Neural cell (in vitro differentiated cells): ENCODE measurements at regions not wholly inside any gene's neighbourhood (a gene's known extent, or its start where the extent isn't known, plus 50 kb on each side); places are given as distances from the start of the nearest gene placed in this dataset.

Source experiments
- H2AFZ ChIP-seq: fragments of 200-600, 300-800 bp; sonication (generic), shearing (Covaris generic); 2 replicates; pipeline ENCODE4 v1.6.0; 2014; ENCODE audit warnings: low read depth, mild to moderate bottlenecking, antibody characterized with exemption, low read length, moderate library complexity
- H3F3A ChIP-seq: fragments of 200-600 bp; shearing (Covaris generic); 2 replicates; pipeline ENCODE4 v1.6.1; 2016; ENCODE audit warnings: mild to moderate bottlenecking, moderate library complexity, mixed read lengths, antibody characterized with exemption, low read length; ENCODE audit not compliant: insufficient read depth, poor library complexity, severe bottlenecking
- H3K27ac ChIP-seq: fragments of 200-600, 300-800 bp; sonication (generic), shearing (Covaris generic); 2 replicates; pipeline ENCODE4 v1.5.1; 2014; ENCODE audit warnings: mild to moderate bottlenecking, low read length, moderate library complexity
- H3K27me3 ChIP-seq: fragments of 300-800, 200-600 bp; sonication (generic), shearing (Covaris generic); 2 replicates; pipeline ENCODE4 v1.6.0; 2014; ENCODE audit warnings: mild to moderate bottlenecking, low read depth, low read length, moderate library complexity; ENCODE audit not compliant: insufficient read depth
- H3K36me3 ChIP-seq: fragments of 300-800, 200-600 bp; sonication (generic), shearing (Covaris generic); 2 replicates; pipeline ENCODE4 v1.5.1; 2014; ENCODE audit warnings: mild to moderate bottlenecking, antibody characterized with exemption, low read length, moderate library complexity; ENCODE audit not compliant: insufficient read depth
- H3K4me2 ChIP-seq: fragments of 300-800, 200-600 bp; sonication (generic), shearing (Covaris generic); 2 replicates; pipeline ENCODE4 v1.6.0; 2014; ENCODE audit warnings: mild to moderate bottlenecking, low read length
- H3K4me3 ChIP-seq: fragments of 300-800, 200-600 bp; sonication (generic), shearing (Covaris generic); 2 replicates; pipeline ENCODE4 v1.5.1; 2014; ENCODE audit warnings: mild to moderate bottlenecking, low read length, moderate library complexity
- H3K79me2 ChIP-seq: fragments of 200-600 bp; shearing (Covaris generic); replicated peaks from 2 replicates; pipeline ENCODE4 v1.6.0; 2014; ENCODE audit warnings: mild to moderate bottlenecking, low read length, moderate library complexity; ENCODE audit not compliant: insufficient read depth
- H3K9ac ChIP-seq: fragments of 300-800, 200-600 bp; sonication (generic), shearing (Covaris generic); 2 replicates; pipeline ENCODE4 v1.6.1; 2016; ENCODE audit warnings: mild to moderate bottlenecking, low read length, mixed read lengths
- H3K9me2 ChIP-seq: fragments of 200-600 bp; shearing (Covaris generic); 2 replicates; pipeline ENCODE4 v1.6.1; 2016; ENCODE audit warnings: mild to moderate bottlenecking, low read length, mixed read lengths; ENCODE audit not compliant: insufficient read depth
- H3K9me3 ChIP-seq: fragments of 200-600, 300-800 bp; sonication (generic), shearing (Covaris generic); 2 replicates; pipeline ENCODE4 v1.6.1; 2016; ENCODE audit warnings: mild to moderate bottlenecking, mixed run types, low read length, moderate library complexity, mixed read lengths
- H4K20me1 ChIP-seq: fragments of 200-600 bp; shearing (Covaris generic); 2 replicates; pipeline ENCODE4 v1.6.1; 2016; ENCODE audit warnings: mild to moderate bottlenecking, mixed run types; ENCODE audit not compliant: insufficient read depth
- CTCF ChIP-seq: fragments of 450-650 bp; IDR thresholded peaks from 2 replicates; pipeline ENCODE4 v1.5.1; 2014; ENCODE audit warnings: antibody characterized with exemption, mild to moderate bottlenecking, moderate library complexity; ENCODE audit not compliant: poor library complexity, severe bottlenecking
- EP300 ChIP-seq: fragments of 450-650 bp; conservative IDR thresholded peaks from 2 replicates; pipeline ENCODE4 v1.6.1; 2014; ENCODE audit warnings: antibody characterized with exemption, mild to moderate bottlenecking, moderate library complexity; ENCODE audit not compliant: poor library complexity, severe bottlenecking
- EZH2 ChIP-seq: fragments of 200-600, 300-800 bp; shearing (Covaris generic), sonication (generic); IDR thresholded peaks from 2 replicates; pipeline ENCODE4 v1.6.1; 2014; ENCODE audit warnings: antibody characterized with exemption, low read length, borderline replicate concordance, mild to moderate bottlenecking; ENCODE audit not compliant: insufficient read depth, poor library complexity, severe bottlenecking
- MXI1 ChIP-seq: fragments of 450-650 bp; conservative IDR thresholded peaks from 2 replicates; pipeline ENCODE4 v1.6.1; 2014; ENCODE audit warnings: antibody characterized with exemption, mild to moderate bottlenecking; ENCODE audit not compliant: poor library complexity, severe bottlenecking
- POLR2AphosphoS5 ChIP-seq: IDR thresholded peaks from 2 replicates; pipeline ENCODE4 v1.6.1; 2012
- RAD21 ChIP-seq: fragments of 450-650 bp; conservative IDR thresholded peaks from 2 replicates; pipeline ENCODE4 v1.6.1; 2014; ENCODE audit warnings: antibody characterized with exemption, mild to moderate bottlenecking, moderate library complexity
- REST ChIP-seq: IDR thresholded peaks from 2 replicates; pipeline ENCODE4 v1.6.1; 2012; ENCODE audit warnings: borderline replicate concordance
- SMC3 ChIP-seq: fragments of 450-650 bp; conservative IDR thresholded peaks from 2 replicates; pipeline ENCODE4 v1.6.1; 2014; ENCODE audit warnings: antibody characterized with exemption, mild to moderate bottlenecking, moderate library complexity; ENCODE audit not compliant: poor library complexity
- TAF1 ChIP-seq: IDR thresholded peaks from 2 replicates; pipeline ENCODE4 v1.6.1; 2012; ENCODE audit warnings: low read depth

- no peaks in the 10 kb centered on the region for H4K20me1 ChIP-seq
- H2AFZ ChIP-seq: no peak overlapping the region
- H3K9me2 ChIP-seq: no peaks in the 10 kb centered on the region
- H3F3A ChIP-seq: no peaks in the 10 kb centered on the region
- TF ChIP-seq EP300: no peak
- no peak for TF ChIP-seq MXI1
- TF ChIP-seq REST: no peak
- no peak for TF ChIP-seq POLR2AphosphoS5
- TF ChIP-seq EZH2: no peak
- peaks cover 5% of the 10 kb centered on the region for H3K9me3 ChIP-seq
- no peak overlapping the region for H3K4me3 ChIP-seq
- H3K79me2 ChIP-seq: no peaks in the 10 kb centered on the region
- H3K9ac ChIP-seq: no peak overlapping the region
- H3K4me2 ChIP-seq: no peak overlapping the region
- no peak overlapping the region for H3K27ac ChIP-seq
- H3K36me3 ChIP-seq: no peaks in the 10 kb centered on the region
- no peaks in the 10 kb centered on the region for H3K27me3 ChIP-seq
These were observed 945.9 kb upstream of the NDST4 start for GRCh38 chr4:116059361-116059760.

- Histone ChIP-seq H3F3A (no peaks in the 10 kb centered on the region), H3K79me2 (no peaks in the 10 kb centered on the region), H3K9me2 (no peaks in the 10 kb centered on the region), H3K4me3 (no peak overlapping the region), H3K9ac (no peak overlapping the region), H3K27me3 (no peaks in the 10 kb centered on the region), H3K27ac (no peak overlapping the region), H3K36me3 (no peaks in the 10 kb centered on the region), H3K9me3 (peaks cover 5% of the 10 kb centered on the region), H4K20me1 (no peaks in the 10 kb centered on the region), H3K4me2 (no peak overlapping the region), H2AFZ (no peak overlapping the region)
- no peak for TF ChIP-seq CTCF
- TF ChIP-seq MXI1: no peak
- no peak for TF ChIP-seq RAD21
- no peak for TF ChIP-seq SMC3
- TF ChIP-seq POLR2AphosphoS5: no peak
- TF ChIP-seq TAF1: no peak
- no peak for TF ChIP-seq EP300
- TF ChIP-seq REST: no peak
- no peak for TF ChIP-seq EZH2
These were observed 944.7 kb upstream of the NDST4 start for GRCh38 chr4:116058129-116058528.
